PC-9 (cell line): ENCODE measurements at regions not wholly inside any gene's neighbourhood (a gene's known extent, or its start where the extent isn't known, plus 50 kb on each side); places are given as distances from the start of the nearest gene placed in this dataset.

Source experiments
- BruUV-seq: library from RNA; stranded (reverse); fragments of 400-500 nt; replicated peaks from 2 replicates; lab custom pipeline; 2021; lab: Mats Ljungman, UMichigan
- CTCF ChIA-PET: fragments of 300-600 bp; sonication (Branson Sonifier 250); formaldehyde crosslinking; loops from one replicate; lab custom pipeline; 2022; ENCODE audit warnings: antibody characterized with exemption; lab: Charles Lee
- POLR2A ChIA-PET: fragments of 300-600 bp; sonication (Branson Sonifier 250); formaldehyde crosslinking; loops from one replicate; lab custom pipeline; 2022; ENCODE audit warnings: antibody characterized with exemption; ENCODE audit not compliant: unreplicated experiment; lab: Charles Lee
- DNase-seq, 2 experiments: peaks; one replicate each; pipeline versions ENCODE4 v3.0.0 to v3.0.0-alpha.2; 2015 to 2022; ENCODE audit warnings: mixed read lengths in 1 of 2
- H2AFZ ChIP-seq: fragments of 200-600 bp; sonication (generic); 2 replicates; pipeline ENCODE4 v1.8.1; 2017; ENCODE audit warnings: antibody characterized with exemption
- H3F3A ChIP-seq: fragments of 200-600 bp; sonication (generic); 2 replicates; pipeline ENCODE4 v1.8.1; 2017; ENCODE audit warnings: antibody characterized with exemption, mild to moderate bottlenecking, low read depth; ENCODE audit not compliant: insufficient read depth
- H3K27ac ChIP-seq: fragments of 200-600 bp; sonication (generic); 2 replicates; pipeline ENCODE4 v1.6.1; 2016; ENCODE audit warnings: mixed run types
- H3K27me3 ChIP-seq: fragments of 200-600 bp; sonication (generic); 2 replicates; pipeline ENCODE4 v1.6.1; 2016; ENCODE audit warnings: low read depth, mixed run types; ENCODE audit not compliant: insufficient read depth
- H3K36me3 ChIP-seq: fragments of 200-600 bp; sonication (generic); 2 replicates; pipeline ENCODE4 v1.6.1; 2016; ENCODE audit warnings: low read depth, mixed run types
- H3K4me1 ChIP-seq: fragments of 200-600 bp; sonication (generic); replicated peaks from 2 replicates; pipeline ENCODE4 v1.6.1; 2016; ENCODE audit warnings: mixed run types; ENCODE audit not compliant: insufficient read depth
- H3K4me2 ChIP-seq: fragments of 200-600 bp; sonication (generic); 2 replicates; pipeline ENCODE4 v1.6.1; 2017; ENCODE audit warnings: mixed run types
- H3K4me3 ChIP-seq: fragments of 200-600 bp; sonication (generic); 2 replicates; pipeline ENCODE4 v1.6.1; 2016; ENCODE audit warnings: mixed run types
- H3K79me2 ChIP-seq: fragments of 200-600 bp; sonication (generic); 2 replicates; pipeline ENCODE4 v1.6.1; 2017; ENCODE audit warnings: low read depth, mixed run types
- H3K9me2 ChIP-seq: fragments of 200-600 bp; sonication (generic); 2 replicates; pipeline ENCODE4 v1.8.1; 2017; ENCODE audit warnings: mild to moderate bottlenecking; ENCODE audit not compliant: insufficient read depth
- H3K9me3 ChIP-seq: fragments of 200-600 bp; sonication (generic); 2 replicates; pipeline ENCODE4 v1.8.1; 2016; ENCODE audit warnings: low read depth; ENCODE audit not compliant: insufficient read depth
- H4K20me1 ChIP-seq: fragments of 200-600 bp; sonication (generic); 2 replicates; pipeline ENCODE4 v1.8.1; 2017; ENCODE audit not compliant: insufficient read depth
- CTCF ChIP-seq: fragments of 200-600 bp; sonication (generic); conservative IDR thresholded peaks from 2 replicates; pipeline ENCODE4 v1.6.1; 2017; ENCODE audit warnings: mixed run types, antibody characterized with exemption, mild to moderate bottlenecking, moderate library complexity
- EZH2 ChIP-seq: fragments of 200-600 bp; sonication (generic); IDR thresholded peaks from 2 replicates; pipeline ENCODE4 v1.8.0; 2017; ENCODE audit warnings: antibody characterized with exemption, low read depth
- intact Hi-C: fragments of 100-400 bp; cut with micrococcal nuclease; formaldehyde crosslinking; loops from one replicate; pipeline ENCODE4 v1.10.0; 2022; ENCODE audit not compliant: unreplicated experiment

- H3K27ac ChIP-seq: no peak overlapping the region
- no peak overlapping the region for H2AFZ ChIP-seq
- peaks cover 14% of the 10 kb centered on the region; the same call in 1 of the 2 replicates for H3K9me3 ChIP-seq
- H4K20me1 ChIP-seq: no peaks in the 10 kb centered on the region
- intact Hi-C loops: no loop called here
- H3K36me3 ChIP-seq: no peaks in the 10 kb centered on the region
- ChIA-PET POLR2A (no interaction called here), CTCF (no interaction called here)
- H3K9me2 ChIP-seq: no peaks in the 10 kb centered on the region
- BruUV-seq: no TSS peak
- H3K79me2 ChIP-seq: no peaks in the 10 kb centered on the region
- no peak overlapping the region for H3K4me3 ChIP-seq
- no peak for DNase-seq
- TF ChIP-seq CTCF (no peak), EZH2 (no peak)
- no peaks in the 10 kb centered on the region for H3K27me3 ChIP-seq
- no peak overlapping the region for H3K4me2 ChIP-seq
- H3F3A ChIP-seq: no peaks in the 10 kb centered on the region
- H3K4me1 ChIP-seq: no peaks in the 10 kb centered on the region
These were observed 380.6 kb upstream of the IGFBP3 start for GRCh38 chr7:46301677-46302076.

GRCh38 chr7:46297515-46297914 is 376.4 kb upstream of the IGFBP3 start:
- ChIA-PET POLR2A (no interaction called here), CTCF (no interaction called here)

GRCh38 chr7:46296526-46296925 is 375.5 kb upstream of the IGFBP3 start:
- TF ChIP-seq CTCF (no peak), EZH2 (no peak)
- Histone ChIP-seq H2AFZ (no peak overlapping the region), H3K79me2 (no peaks in the 10 kb centered on the region), H3K27me3 (no peaks in the 10 kb centered on the region), H3K36me3 (no peaks in the 10 kb centered on the region), H4K20me1 (no peaks in the 10 kb centered on the region), H3K9me2 (no peaks in the 10 kb centered on the region), H3K4me3 (no peak overlapping the region), H3K4me1 (peaks cover 13% of the 10 kb centered on the region), H3K27ac (no peak overlapping the region), H3K4me2 (no peak overlapping the region), H3F3A (peaks cover 10% of the 10 kb centered on the region; the same call in 1 of the 2 replicates), H3K9me3 (peaks cover 14% of the 10 kb centered on the region; the same call in 1 of the 2 replicates)
- intact Hi-C loops: no loop called here
- CTCF ChIA-PET: interaction anchor here (0.6 kb wide), 2 partner anchors 15 to 374 kb away, joined by 3 to 4 read pairs; no protein-coding TSS in a partner anchor
- BruUV-seq: no TSS peak
- POLR2A ChIA-PET: no interaction called here
- no peak for DNase-seq

More at GRCh38 chr7:46297515-46297914, 376.4 kb upstream of the IGFBP3 start:
- no peaks in the 10 kb centered on the region for H4K20me1 ChIP-seq
- 0 out of 2 replicates have a peak, but pooled peaks cover 3% of the 10 kb centered on the region for H3F3A ChIP-seq
- H3K27ac ChIP-seq: no peak overlapping the region
- no peak overlapping the region for H2AFZ ChIP-seq
- H3K79me2 ChIP-seq: no peaks in the 10 kb centered on the region
- H3K36me3 ChIP-seq: no peaks in the 10 kb centered on the region
- H3K9me2 ChIP-seq: no peaks in the 10 kb centered on the region
- no peak overlapping the region for H3K4me2 ChIP-seq
- DNase-seq: no peak
- H3K4me1 ChIP-seq: peaks cover 3% of the 10 kb centered on the region
- peaks cover 14% of the 10 kb centered on the region; the same call in 1 of the 2 replicates for H3K9me3 ChIP-seq
- BruUV-seq: no TSS peak
- TF ChIP-seq EZH2: no peak
- no peak for TF ChIP-seq CTCF
- no peak overlapping the region for H3K4me3 ChIP-seq
- no peaks in the 10 kb centered on the region for H3K27me3 ChIP-seq
- intact Hi-C loops: no loop called here
